Transverse colon (tissue), 4 donors: ENCODE measurements at regions not wholly inside any gene's neighbourhood (a gene's known extent, or its start where the extent isn't known, plus 50 kb on each side); places are given as distances from the start of the nearest gene placed in this dataset.

ENCODE experiments used
- DNase-seq: peaks from one replicate; pipeline ENCODE4 v3.0.0-alpha.2; 2019
- H3K27ac ChIP-seq, 4 donors: fragments of 200-600 bp; sonication (generic); 2 replicates each; pipeline ENCODE4 v1.5.1; 2016 to 2018; ENCODE audit warnings: inconsistent platforms in 4 of 4
- H3K27me3 ChIP-seq: fragments of 200-600 bp; sonication (generic); 2 replicates; pipeline ENCODE4 v1.5.1; 2017; ENCODE audit warnings: inconsistent platforms
- H3K36me3 ChIP-seq, 4 donors: fragments of 200-600 bp; sonication (generic); 2 replicates each; pipeline ENCODE4 v1.5.1; 2017 to 2019; ENCODE audit warnings: inconsistent platforms in 4 of 4
- H3K4me1 ChIP-seq, 4 donors: fragments of 200-600 bp; sonication (generic); 2 replicates each; pipeline ENCODE4 v1.5.1; 2017 to 2020; ENCODE audit warnings: inconsistent platforms in 4 of 4
- H3K4me3 ChIP-seq, 4 donors: fragments of 200-600 bp; sonication (generic); 1 replicate in 1 of 4; 2 replicates in 3 of 4; pipeline versions ENCODE4 v1.5.1 to v1.6.1; 2017 to 2019; ENCODE audit warnings: inconsistent platforms in 4 of 4
- H3K9me3 ChIP-seq, 2 donors: fragments of 200-600 bp; sonication (generic); 2 replicates each; pipeline ENCODE4 v1.5.1; 2017 to 2019; ENCODE audit warnings: inconsistent platforms in 2 of 2
- CTCF ChIP-seq, 5 experiments: fragments of 200-600 bp in 3 of 5; fragments of 450-650 bp in 2 of 5; sonication (generic) in 3 of 5; IDR thresholded peaks; 1 replicate in 2 of 5; 2 replicates in 3 of 5; pipeline ENCODE4 v1.5.1; 2016 to 2017; ENCODE audit warnings: antibody characterized with exemption in 5 of 5, inconsistent platforms in 3 of 5, mild to moderate bottlenecking in 2 of 5, moderate library complexity in 1 of 5
- EP300 ChIP-seq: sonication (generic); formaldehyde crosslinking; IDR thresholded peaks from one replicate; pipeline ENCODE4 v1.6.1; 2017; ENCODE audit warnings: antibody characterized with exemption, low read depth
- POLR2A ChIP-seq: fragments of 450-650 bp; IDR thresholded peaks from one replicate; pipeline ENCODE4 v1.6.1; 2016; ENCODE audit warnings: antibody characterized with exemption, mild to moderate bottlenecking, moderate library complexity
- POLR2AphosphoS5 ChIP-seq, 3 donors: sonication (generic); formaldehyde crosslinking; IDR thresholded peaks; one replicate each; pipeline ENCODE4 v1.6.1; 2016; ENCODE audit warnings: antibody characterized with exemption in 3 of 3
- WGBS, 2 donors: methylation state at CpG; one replicate each; pipeline ENCODE4 v1.1.5; 2018; ENCODE audit warnings: low coverage in 1 of 2; 5-methylcytosine and 5-hydroxymethylcytosine counted together
- in situ Hi-C, 4 donors: fragments of 200-750 bp; cut with MboI; loops; one replicate each; pipeline versions ENCODE4 v1.15.0 to v1.15.1; 2017; ENCODE audit warnings: low sequenced_read_pairs in 3 of 4, low pct_ligation_motif_present in 1 of 4, low pct_unique_long_range_greater_than_20kb in 1 of 4
- intact Hi-C: fragments of 100-400 bp; cut with DNase I; formaldehyde crosslinking; loops from one replicate; pipeline ENCODE4 v1.15.1; 2023; ENCODE audit warnings: low total_unique reads

- TF ChIP-seq CTCF (IDR thresholded peaks at IDR 0.05), result no peak
- no peak for TF ChIP-seq POLR2A
- TF ChIP-seq EP300, result no peak
- no peak for TF ChIP-seq POLR2AphosphoS5 (IDR thresholded peaks at IDR 0.05)
- in situ Hi-C loops, result no loop called here
- Histone ChIP-seq H3K4me1 (no peaks in the 10 kb centered on the region), H3K36me3 (no peaks in the 10 kb centered on the region), H3K27me3 (no peaks in the 10 kb centered on the region), H3K4me3 (no peak overlapping the region), H3K9me3 (no peaks in the 10 kb centered on the region), H3K27ac (no peak overlapping the region)
- intact Hi-C loops, result no loop called here
- no peak for DNase-seq
Observed at GRCh38 chr7:49433794-49434193, 339.6 kb upstream of the VWC2 start.

- Histone ChIP-seq H3K36me3 (no peaks in the 10 kb centered on the region), H3K4me3 (no peak overlapping the region), H3K9me3 (no peaks in the 10 kb centered on the region), H3K27ac (no peak overlapping the region), H3K4me1 (no peaks in the 10 kb centered on the region), H3K27me3 (no peaks in the 10 kb centered on the region)
- TF ChIP-seq EP300 (no peak), POLR2A (no peak), POLR2AphosphoS5 (IDR thresholded peaks at IDR 0.05) (no peak), CTCF (IDR thresholded peaks at IDR 0.05) (no peak)
- WGBS, 2 donors, result 39% methylated on average over 1 of the region's 1 CpG; no CpG with 5 or more reads in 1 of the 2 donors
- in situ Hi-C loops (no loop called here), intact Hi-C loops (no loop called here)
- DNase-seq, result no peak
Observed at GRCh38 chr7:49434846-49435245, 338.6 kb upstream of the VWC2 start.

GRCh38 chr7:49438281-49438680, 335.2 kb upstream of the VWC2 start:
- H3K4me1 ChIP-seq, result no peaks in the 10 kb centered on the region

GRCh38 chr7:49443515-49443914, 329.9 kb upstream of the VWC2 start:
- WGBS, 2 donors, result 60 to 100% methylated on average over 1 to 2 of the region's 2 CpGs
- Histone ChIP-seq H3K27me3 (no peaks in the 10 kb centered on the region), H3K9me3 (peaks cover 0 to 5% of the 10 kb centered on the region in 2 donors), H3K27ac (no peak overlapping the region), H3K4me1 (no peaks in the 10 kb centered on the region), H3K36me3 (no peaks in the 10 kb centered on the region), H3K4me3 (no peak overlapping the region)
- no peak for TF ChIP-seq POLR2AphosphoS5 (IDR thresholded peaks at IDR 0.05)
- no peak for TF ChIP-seq CTCF (IDR thresholded peaks at IDR 0.05)
- no peak for TF ChIP-seq POLR2A
- no peak for TF ChIP-seq EP300
- no peak for DNase-seq
- in situ Hi-C loops, result no loop called here
- intact Hi-C loops, result no loop called here

More at GRCh38 chr7:49438281-49438680, 335.2 kb upstream of the VWC2 start:
- no peak overlapping the region for H3K4me3 ChIP-seq
- H3K27me3 ChIP-seq, result no peaks in the 10 kb centered on the region
- in situ Hi-C loops (no loop called here), intact Hi-C loops (no loop called here)
- H3K9me3 ChIP-seq, result no peaks in the 10 kb centered on the region
- TF ChIP-seq POLR2A, result no peak
- H3K36me3 ChIP-seq, result no peaks in the 10 kb centered on the region
- no peak for DNase-seq
- no peak overlapping the region for H3K27ac ChIP-seq
- 84 to 91% methylated on average over 4 of the region's 4 CpGs for WGBS, 2 donors

GRCh38 chr7:49453486-49453885, 320.0 kb upstream of the VWC2 start:
- Histone ChIP-seq H3K27ac (no peak overlapping the region), H3K36me3 (no peaks in the 10 kb centered on the region), H3K27me3 (no peaks in the 10 kb centered on the region), H3K4me1 (no peaks in the 10 kb centered on the region), H3K4me3 (no peak overlapping the region), H3K9me3 (no peaks in the 10 kb centered on the region)
- WGBS, 2 donors, result 93% methylated on average over 15 of the region's 16 CpGs; no CpG with 5 or more reads in 1 of the 2 donors
- in situ Hi-C loops (no loop called here), intact Hi-C loops (no loop called here)
- TF ChIP-seq POLR2A (no peak), CTCF (IDR thresholded peaks at IDR 0.05) (no peak), POLR2AphosphoS5 (IDR thresholded peaks at IDR 0.05) (no peak), EP300 (no peak)
- DNase-seq, result no peak
